H1 (cell line): ENCODE measurements at regions not wholly inside any gene's neighbourhood (a gene's known extent, or its start where the extent isn't known, plus 50 kb on each side); places are given as distances from the start of the nearest gene placed in this dataset.

Experiments
- CTCF ChIA-PET: fragments of 300-600 bp; sonication (Branson Sonifier 250); formaldehyde crosslinking; loops from one replicate; lab custom pipeline; 2021; ENCODE audit not compliant: partially characterized antibody; lab: Charles Lee
- POLR2A ChIA-PET: fragments of 300-600 bp; sonication (Branson Sonifier 250); formaldehyde crosslinking; loops from one replicate; lab custom pipeline; 2021; ENCODE audit warnings: inconsistent platforms; ENCODE audit not compliant: partially characterized antibody; lab: Charles Lee
- DNase-seq, 2 experiments: peaks; one replicate each; pipeline versions ENCODE4 v3.0.0 to v3.0.0-alpha.2; 2010 to 2022; ENCODE audit warnings: low spot score in 2 of 2, low read depth in 1 of 2, mixed read lengths in 1 of 2
- FAIRE-seq: peaks from 2 replicates; lab custom pipeline; 2011; peaks lifted over from hg19 to GRCh38; lab: Jason Lieb, UNC
- H2AFZ ChIP-seq: 2 replicates; pipeline ENCODE4 v1.8.1; 2012; ENCODE audit warnings: low read length, inconsistent platforms
- H2AK5ac ChIP-seq: 2 replicates; pipeline ENCODE4 v1.6.1; 2013; ENCODE audit warnings: low read depth, low read length
- H2BK120ac ChIP-seq: replicated peaks from 2 replicates; pipeline ENCODE3; 2013; ENCODE audit warnings: low read depth, low read length, inconsistent platforms
- H2BK12ac ChIP-seq: 2 replicates; pipeline ENCODE4 v1.6.1; 2013; ENCODE audit warnings: low read depth, low read length
- H2BK15ac ChIP-seq: 2 replicates; pipeline ENCODE4 v1.6.1; 2013; ENCODE audit warnings: low read length
- H2BK20ac ChIP-seq: 2 replicates; pipeline ENCODE4 v1.6.1; 2013; ENCODE audit warnings: low read length
- H2BK5ac ChIP-seq: 2 replicates; pipeline ENCODE4 v1.6.1; 2013; ENCODE audit warnings: low read depth, low read length
- H3K14ac ChIP-seq: 2 replicates; pipeline ENCODE4 v1.6.1; 2013; ENCODE audit warnings: inconsistent platforms; ENCODE audit not compliant: insufficient read length
- H3K18ac ChIP-seq: 2 replicates; pipeline ENCODE4 v1.6.1; 2013; ENCODE audit warnings: low read length; ENCODE audit errors: extremely low read depth
- H3K23ac ChIP-seq: 2 replicates; pipeline ENCODE4 v1.6.1; 2013; ENCODE audit warnings: inconsistent platforms; ENCODE audit not compliant: insufficient read length
- H3K23me2 ChIP-seq: 2 replicates; pipeline ENCODE4 v1.6.1; 2013; ENCODE audit warnings: low read depth, low read length
- H3K27ac ChIP-seq: 2 replicates; pipeline ENCODE4 v1.6.1; 2011; ENCODE audit warnings: low read depth, low read length, inconsistent platforms
- H3K27me3 ChIP-seq, 4 experiments: replicated peaks in 1 of 4; 1 replicate in 1 of 4; 2 replicates in 3 of 4; pipeline versions ENCODE4 v1.6.1 to v1.8.1; 2011 to 2013; ENCODE audit warnings: low read length in 3 of 4, mild to moderate bottlenecking in 3 of 4, inconsistent platforms in 2 of 4, mixed read lengths in 2 of 4, moderate library complexity in 1 of 4; ENCODE audit not compliant: control insufficient read depth in 3 of 4, insufficient read depth in 3 of 4; ENCODE audit errors: extremely low read depth in 1 of 4
- H3K36me3 ChIP-seq, 4 experiments: 2 replicates each; pipeline versions ENCODE4 v1.6.1 to v1.8.1; 2011 to 2013; ENCODE audit warnings: mild to moderate bottlenecking in 4 of 4, low read length in 3 of 4, moderate library complexity in 2 of 4, control low read depth in 1 of 4, inconsistent platforms in 1 of 4; ENCODE audit not compliant: insufficient read depth in 4 of 4, control insufficient read depth in 2 of 4
- H3K4ac ChIP-seq: replicated peaks from 2 replicates; pipeline ENCODE3; 2013; ENCODE audit warnings: low read length, low read depth, mixed read lengths, inconsistent platforms; ENCODE audit not compliant: insufficient read length
- H3K4me1 ChIP-seq, 4 experiments: replicated peaks in 1 of 4; 1 replicate in 1 of 4; 2 replicates in 3 of 4; pipeline versions ENCODE4 v1.6.1 to v1.8.1; 2011 to 2013; ENCODE audit warnings: low read length in 3 of 4, inconsistent platforms in 2 of 4, mixed read lengths in 1 of 4; ENCODE audit not compliant: insufficient read depth in 4 of 4, control insufficient read depth in 3 of 4
- H3K4me2 ChIP-seq, 2 experiments: 2 replicates each; pipeline versions ENCODE4 v1.6.1 to v1.8.1; 2011 to 2013; ENCODE audit warnings: low read depth in 2 of 2, low read length in 2 of 2, control low read depth in 1 of 2, inconsistent platforms in 1 of 2, mild to moderate bottlenecking in 1 of 2; ENCODE audit not compliant: insufficient read depth in 1 of 2
- H3K4me3 ChIP-seq, 4 experiments: fragments of 200-600, 300-600 bp in 1 of 4; sonication (generic), shearing (Covaris generic), sonication (Bioruptor Twin) in 1 of 4; 2 replicates each; pipeline versions ENCODE4 v1.5.1 to v1.8.1; 2011 to 2016; ENCODE audit warnings: low read length in 4 of 4, low read depth in 3 of 4, control low read depth in 2 of 4, inconsistent platforms in 2 of 4, mild to moderate bottlenecking in 2 of 4, mixed read lengths in 1 of 4, moderate library complexity in 1 of 4; ENCODE audit not compliant: insufficient read depth in 2 of 4; ENCODE audit errors: extremely low read depth in 1 of 4
- H3K56ac ChIP-seq: replicated peaks from 2 replicates; pipeline ENCODE3; 2013; ENCODE audit warnings: low read depth, mild to moderate bottlenecking, mixed read lengths, low read length, inconsistent platforms; ENCODE audit not compliant: insufficient read length
- H3K79me1 ChIP-seq: 2 replicates; pipeline ENCODE4 v1.6.1; 2013; ENCODE audit warnings: low read depth, low read length, control low read depth
- H3K79me2 ChIP-seq, 2 experiments: 2 replicates each; pipeline versions ENCODE4 v1.6.1 to v1.8.1; 2012 to 2013; ENCODE audit warnings: low read length in 2 of 2, mild to moderate bottlenecking in 2 of 2, inconsistent platforms in 1 of 2; ENCODE audit not compliant: insufficient read depth in 2 of 2, control insufficient read depth in 1 of 2
- H3K9ac ChIP-seq, 4 experiments: replicated peaks in 1 of 4; 1 replicate in 1 of 4; 2 replicates in 3 of 4; pipeline versions ENCODE4 v1.6.1 to v1.8.1; 2011 to 2013; ENCODE audit warnings: low read depth in 3 of 4, low read length in 3 of 4, control low read depth in 2 of 4, mild to moderate bottlenecking in 2 of 4, moderate library complexity in 2 of 4, inconsistent platforms in 1 of 4; ENCODE audit errors: extremely low read depth in 1 of 4
- H3K9me3 ChIP-seq, 2 experiments: 2 replicates each; pipeline versions ENCODE4 v1.6.1 to v1.8.1; 2012 to 2013; ENCODE audit warnings: mild to moderate bottlenecking in 2 of 2, moderate library complexity in 2 of 2, control low read depth in 1 of 2, inconsistent platforms in 1 of 2, low read depth in 1 of 2, low read length in 1 of 2, mixed read lengths in 1 of 2; ENCODE audit not compliant: insufficient read depth in 2 of 2
- H4K20me1 ChIP-seq, 2 experiments: replicated peaks in 1 of 2; 2 replicates each; pipeline versions ENCODE3 to v1.8.1; 2011 to 2013; ENCODE audit warnings: inconsistent platforms in 2 of 2, low read length in 2 of 2, mild to moderate bottlenecking in 1 of 2; ENCODE audit not compliant: insufficient read depth in 2 of 2, control insufficient read depth in 1 of 2
- H4K5ac ChIP-seq: 2 replicates; pipeline ENCODE4 v1.6.1; 2013; ENCODE audit warnings: low read length, low read depth, mixed read lengths, inconsistent platforms; ENCODE audit not compliant: insufficient read length
- H4K8ac ChIP-seq: 2 replicates; pipeline ENCODE4 v1.8.0; 2013; ENCODE audit warnings: mild to moderate bottlenecking, moderate library complexity, low read length, inconsistent platforms; ENCODE audit not compliant: insufficient read depth; ENCODE audit errors: extremely low read depth
- H4K91ac ChIP-seq: replicated peaks from 2 replicates; pipeline ENCODE3; 2013; ENCODE audit warnings: low read length, mixed read lengths, inconsistent platforms; ENCODE audit not compliant: insufficient read length
- ASH2L ChIP-seq: fragments of 200-600, 300-600 bp; sonication (generic); IDR thresholded peaks from one replicate; pipeline ENCODE4 v1.7.1; 2017; ENCODE audit warnings: low read length
- CTBP2 ChIP-seq: IDR thresholded peaks from 2 replicates; pipeline ENCODE4 v1.7.0; 2011; ENCODE audit warnings: borderline replicate concordance, mild to moderate bottlenecking, moderate library complexity, mixed read lengths, low read length; ENCODE audit not compliant: insufficient read depth, insufficient read length
- EP300 ChIP-seq, 2 experiments: IDR thresholded peaks; 1 replicate in 1 of 2; 2 replicates in 1 of 2; pipeline ENCODE4 v1.6.1; 2011 to 2012; ENCODE audit warnings: low read depth in 2 of 2, low read length in 2 of 2, mild to moderate bottlenecking in 2 of 2, borderline replicate concordance in 1 of 2, inconsistent platforms in 1 of 2, moderate library complexity in 1 of 2
- HDAC2 ChIP-seq, 2 experiments: fragments of 300-600 bp in 1 of 2; sonication (generic) in 1 of 2; IDR thresholded peaks; 2 replicates each; pipeline ENCODE4 v1.6.1; 2011 to 2012; ENCODE audit warnings: low read depth in 2 of 2, low read length in 2 of 2, mild to moderate bottlenecking in 2 of 2, moderate library complexity in 2 of 2, borderline replicate concordance in 1 of 2, inconsistent platforms in 1 of 2
- PHF8 ChIP-seq: fragments of 200-600 bp; sonication (generic); conservative IDR thresholded peaks from 2 replicates; pipeline ENCODE4 v1.7.1; 2012; ENCODE audit warnings: low read depth, mild to moderate bottlenecking, inconsistent platforms, low read length, moderate library complexity
- POLR2AphosphoS5 ChIP-seq: IDR thresholded peaks from 2 replicates; pipeline ENCODE4 v1.6.1; 2011; ENCODE audit warnings: low read depth, low read length
- RAD21 ChIP-seq, 2 experiments: IDR thresholded peaks in 1 of 2; conservative IDR thresholded peaks in 1 of 2; 2 replicates each; pipeline ENCODE4 v1.6.1; 2011; ENCODE audit warnings: low read depth in 2 of 2, low read length in 2 of 2, improper control_type of control experiment in 1 of 2, inconsistent platforms in 1 of 2, mild to moderate bottlenecking in 1 of 2, moderate library complexity in 1 of 2
- RBBP5 ChIP-seq: IDR thresholded peaks from 2 replicates; pipeline ENCODE4 v1.7.1; 2012; ENCODE audit warnings: low read depth, mild to moderate bottlenecking, inconsistent platforms, low read length, moderate library complexity, borderline replicate concordance
- RFX5 ChIP-seq: IDR thresholded peaks from 2 replicates; pipeline ENCODE4 v1.6.1; 2011; ENCODE audit warnings: low read depth, low read length, improper control_type of control experiment, borderline replicate concordance
- RXRA ChIP-seq: IDR thresholded peaks from 2 replicates; pipeline ENCODE4 v1.6.1; 2011; ENCODE audit warnings: low read depth, mild to moderate bottlenecking, low read length, moderate library complexity; ENCODE audit not compliant: insufficient read depth
- SAP30 ChIP-seq: fragments of 300-600 bp; sonication (generic); IDR thresholded peaks from 2 replicates; pipeline ENCODE4 v1.7.1; 2012; ENCODE audit warnings: low read length, moderate library complexity, mild to moderate bottlenecking, inconsistent platforms; ENCODE audit not compliant: insufficient read depth, insufficient replicate concordance
- SP2 ChIP-seq: IDR thresholded peaks from 2 replicates; pipeline ENCODE4 v1.6.1; 2012; ENCODE audit warnings: mild to moderate bottlenecking, low read length, inconsistent platforms
- SUZ12 ChIP-seq: fragments of 200-600 bp; sonication (generic); IDR thresholded peaks from 2 replicates; pipeline ENCODE4 v1.6.1; 2012; ENCODE audit warnings: mild to moderate bottlenecking, inconsistent platforms, low read length, moderate library complexity, mixed read lengths
- TAF7 ChIP-seq: optimal IDR thresholded peaks from 2 replicates; pipeline ENCODE3; 2011; ENCODE audit warnings: low read depth, mild to moderate bottlenecking, inconsistent platforms, low read length, moderate library complexity, borderline replicate concordance
- WGBS, 2 experiments: shearing (Covaris generic) in 1 of 2; methylation state at CpG; one replicate each; pipeline versions ENCODE4 v1.1.6 to v1.1.7; 2013 to 2015; ENCODE audit warnings: low lambda C conversion rate in 2 of 2, mixed read lengths in 2 of 2, inconsistent platforms in 1 of 2, low coverage in 1 of 2, missing lambda C conversion rate in 1 of 2; ENCODE audit not compliant: insufficient replicate concordance in 2 of 2, insufficient coverage in 1 of 2, insufficient read length in 1 of 2; ENCODE audit errors: extremely low coverage in 1 of 2, missing lambda C conversion rate in 1 of 2; 5-methylcytosine and 5-hydroxymethylcytosine counted together

- Histone ChIP-seq H2BK5ac (no peak overlapping the region), H3K27me3 (peaks cover 0 to 1% (median 0%) of the 10 kb centered on the region in 4 experiments; a peak in 1 of 7 replicates), H2BK15ac (no peak overlapping the region), H3K79me2 (no peaks in the 10 kb centered on the region), H2BK120ac (no peak overlapping the region), H4K20me1 (no peaks in the 10 kb centered on the region), H3K36me3 (no peaks in the 10 kb centered on the region), H3K23me2 (no peaks in the 10 kb centered on the region), H3K18ac (no peak overlapping the region), H2AK5ac (no peak overlapping the region), H4K5ac (no peak overlapping the region), H3K56ac (no peak overlapping the region), H4K91ac (no peak overlapping the region), H3K4me1 (no peaks in the 10 kb centered on the region), H3K4ac (no peak overlapping the region), H3K23ac (no peak overlapping the region), H3K4me2 (no peak overlapping the region), H3K14ac (no peak overlapping the region), H3K27ac (no peak overlapping the region), H2BK20ac (no peak overlapping the region), H2AFZ (no peak overlapping the region), H3K4me3 (no peak overlapping the region), H4K8ac (no peak overlapping the region), H3K9me3 (peaks cover 0 to 2% of the 10 kb centered on the region in 2 experiments; a peak in 1 of 4 replicates), H3K79me1 (no peaks in the 10 kb centered on the region), H2BK12ac (no peak overlapping the region), H3K9ac (no peak overlapping the region)
- ChIA-PET POLR2A (no interaction called here), CTCF (no interaction called here)
- DNase-seq (no peak), FAIRE-seq (no peak)
- 60% methylated on average over 1 of the region's 1 CpG; no CpG with 5 or more reads in 1 of the 2 experiments for WGBS, 2 experiments
- TF ChIP-seq SAP30 (no peak), SP2 (no peak), POLR2AphosphoS5 (no peak), EP300 (IDR thresholded peaks at IDR 0.05; ENCODE audit: borderline replicate concordance in 1 of 2, low read depth in 2 of 2, low read length in 2 of 2) (no peak), RAD21 (IDR thresholded peaks at IDR 0.05 in 1 of 2, conservative IDR thresholded peaks at IDR 0.05 in 1 of 2; ENCODE audit: low read depth in 2 of 2, low read length in 2 of 2) (no peak), RXRA (no peak), TAF7 (no peak), RBBP5 (no peak), PHF8 (no peak), CTBP2 (no peak), ASH2L (no peak), HDAC2 (IDR thresholded peaks at IDR 0.05; ENCODE audit: borderline replicate concordance in 1 of 2, low read depth in 2 of 2, low read length in 2 of 2) (no peak), RFX5 (no peak), SUZ12 (no peak)
Observed at GRCh38 chr3:135667061-135667460, 298.5 kb upstream of the PPP2R3A start.
